ENCODE measurements at regions not wholly inside any gene's neighbourhood (a gene's known extent, or its start where the extent isn't known, plus 50 kb on each side); places are given as distances from the start of the nearest gene placed in this dataset.
A peak's percentile ranks its signal among the peaks of the same experiment; 100 is the strongest.

DNA sequence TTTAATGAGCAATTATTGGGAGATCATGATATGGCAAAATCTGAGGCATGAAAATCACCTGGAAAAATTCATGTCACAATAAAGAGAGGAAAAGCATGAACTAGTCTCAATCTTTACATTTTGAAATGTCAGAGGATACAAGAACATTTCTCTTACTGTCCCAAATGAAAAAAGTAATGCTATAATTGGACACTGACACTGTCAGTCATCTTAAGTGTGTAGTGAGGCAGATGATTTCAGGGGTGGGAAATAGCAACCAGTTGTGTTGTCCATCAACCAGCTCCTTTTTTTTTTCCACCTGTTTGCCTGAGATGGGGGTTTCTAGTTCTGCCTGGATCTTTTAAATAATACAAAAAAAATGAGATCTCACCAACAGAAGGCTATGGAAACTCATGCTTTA is 646.2 kb downstream of the KCNT2 start:
- H3F3A ChIP-seq (ENCODE audit: low read depth) = no peaks in the 10 kb centered on the region
- no peaks in the 10 kb centered on the region for H4K20me1 ChIP-seq (ENCODE audit: low read depth)
- peaks cover 3% of the 10 kb centered on the region for H3K4me1 ChIP-seq
- no peak overlapping the region for H3K4me3 ChIP-seq
- no peak overlapping the region for H3K4me3 Mint-ChIP-seq
- H3K9ac ChIP-seq = no peak overlapping the region
- DNase-seq (ENCODE audit: low spot score) = no peak
- no peak overlapping the region for H2AFZ ChIP-seq (replicated peaks)
- no peaks in the 10 kb centered on the region for H3K79me2 ChIP-seq (ENCODE audit: low read depth)
- H3K9me3 ChIP-seq (ENCODE audit: low read depth) = no peaks in the 10 kb centered on the region
- H3K36me3 Mint-ChIP-seq = no peaks in the 10 kb centered on the region
- H3K27ac Mint-ChIP-seq = no peak overlapping the region
- H3K4me1 Mint-ChIP-seq = peaks cover 7% of the 10 kb centered on the region
- H3K27me3 ChIP-seq = no peaks in the 10 kb centered on the region
- no peak overlapping the region for H3K4me2 ChIP-seq
- no peaks in the 10 kb centered on the region for H3K9me3 Mint-ChIP-seq
- TF ChIP-seq EZH2 (IDR thresholded peaks at IDR 0.05) (no peak), EZH2phosphoT487 (IDR thresholded peaks at IDR 0.05) (no peak)
- TF ChIP-seq, protein P1, sequence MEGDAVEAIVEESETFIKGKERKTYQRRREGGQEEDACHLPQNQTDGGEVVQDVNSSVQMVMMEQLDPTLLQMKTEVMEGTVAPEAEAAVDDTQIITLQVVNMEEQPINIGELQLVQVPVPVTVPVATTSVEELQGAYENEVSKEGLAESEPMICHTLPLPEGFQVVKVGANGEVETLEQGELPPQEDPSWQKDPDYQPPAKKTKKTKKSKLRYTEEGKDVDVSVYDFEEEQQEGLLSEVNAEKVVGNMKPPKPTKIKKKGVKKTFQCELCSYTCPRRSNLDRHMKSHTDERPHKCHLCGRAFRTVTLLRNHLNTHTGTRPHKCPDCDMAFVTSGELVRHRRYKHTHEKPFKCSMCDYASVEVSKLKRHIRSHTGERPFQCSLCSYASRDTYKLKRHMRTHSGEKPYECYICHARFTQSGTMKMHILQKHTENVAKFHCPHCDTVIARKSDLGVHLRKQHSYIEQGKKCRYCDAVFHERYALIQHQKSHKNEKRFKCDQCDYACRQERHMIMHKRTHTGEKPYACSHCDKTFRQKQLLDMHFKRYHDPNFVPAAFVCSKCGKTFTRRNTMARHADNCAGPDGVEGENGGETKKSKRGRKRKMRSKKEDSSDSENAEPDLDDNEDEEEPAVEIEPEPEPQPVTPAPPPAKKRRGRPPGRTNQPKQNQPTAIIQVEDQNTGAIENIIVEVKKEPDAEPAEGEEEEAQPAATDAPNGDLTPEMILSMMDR (IDR thresholded peaks at IDR 0.05) = no peak
- peaks cover 2% of the 10 kb centered on the region for H3K27me3 Mint-ChIP-seq (ENCODE audit: insufficient read depth, low read depth)
- H3K27ac ChIP-seq = no peak overlapping the region
- no peaks in the 10 kb centered on the region for H3K36me3 ChIP-seq

DNA sequence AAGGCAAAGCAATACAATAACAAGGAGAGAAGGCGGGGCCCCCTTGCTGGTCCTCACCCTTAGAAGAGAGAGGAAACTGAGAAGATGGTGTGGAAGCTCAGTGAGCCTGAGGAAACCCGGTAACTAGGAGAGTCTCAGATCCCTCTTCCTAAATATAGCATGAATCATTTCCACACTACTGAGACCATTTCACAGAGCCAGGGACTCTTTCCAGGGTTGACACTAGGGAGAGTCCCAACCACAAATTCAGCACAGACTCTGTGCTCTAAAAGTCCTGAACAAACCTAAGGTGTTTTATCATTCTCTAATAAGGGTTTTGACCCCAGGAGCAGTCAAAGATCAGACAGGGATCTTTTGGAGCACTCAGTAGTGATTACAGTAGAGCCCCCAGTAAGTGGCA is 647.7 kb downstream of the KCNT2 start:
- Histone ChIP-seq H3K9me3 (ENCODE audit: low read depth) (no peaks in the 10 kb centered on the region), H3K4me3 (no peak overlapping the region), H3K4me2 (no peak overlapping the region), H3K36me3 (no peaks in the 10 kb centered on the region), H3K79me2 (ENCODE audit: low read depth) (no peaks in the 10 kb centered on the region), H2AFZ (replicated peaks) (peak overlapping the region; percentile 67), H3K4me1 (peaks cover 3% of the 10 kb centered on the region), H3K27ac (no peak overlapping the region), H3F3A (ENCODE audit: low read depth) (no peaks in the 10 kb centered on the region), H3K27me3 (no peaks in the 10 kb centered on the region), H4K20me1 (ENCODE audit: low read depth) (no peaks in the 10 kb centered on the region), H3K9ac (no peak overlapping the region)
- DNase-seq (ENCODE audit: low spot score) = no peak
- H3K4me1 Mint-ChIP-seq = peaks cover 11% of the 10 kb centered on the region
- peaks cover 4% of the 10 kb centered on the region for H3K27me3 Mint-ChIP-seq (ENCODE audit: insufficient read depth, low read depth)
- H3K27ac Mint-ChIP-seq = no peak overlapping the region
- no peak overlapping the region for H3K4me3 Mint-ChIP-seq
- TF ChIP-seq, protein P1 (IDR thresholded peaks at IDR 0.05) = no peak
- TF ChIP-seq EZH2phosphoT487 (IDR thresholded peaks at IDR 0.05) = no peak
- TF ChIP-seq EZH2 (IDR thresholded peaks at IDR 0.05) = no peak
- H3K36me3 Mint-ChIP-seq = no peaks in the 10 kb centered on the region
- H3K9me3 Mint-ChIP-seq = no peaks in the 10 kb centered on the region

DNA sequence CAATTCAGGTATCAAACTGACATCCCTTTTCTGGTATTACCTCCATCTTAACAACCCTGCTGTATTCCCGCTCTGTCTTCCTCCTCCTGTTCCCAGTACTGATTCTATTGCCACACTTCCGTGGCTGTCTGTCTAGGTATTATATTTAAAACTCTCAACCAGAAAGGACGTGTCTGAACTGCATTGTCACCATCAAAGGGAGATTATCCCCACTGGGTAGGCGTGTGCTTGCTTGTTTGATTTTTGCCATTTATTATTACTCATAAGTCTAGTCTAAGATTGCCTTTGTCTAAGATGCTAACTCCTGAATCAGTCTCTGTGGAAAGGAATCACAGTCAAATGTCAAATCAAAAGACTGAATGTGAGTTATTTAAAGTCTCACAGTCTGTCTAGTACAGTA is 650.1 kb downstream of the KCNT2 start:
- Mint-ChIP-seq H3K4me1 (peaks cover 11% of the 10 kb centered on the region), H3K9me3 (no peaks in the 10 kb centered on the region), H3K27me3 (ENCODE audit: insufficient read depth, low read depth) (peaks cover 4% of the 10 kb centered on the region), H3K36me3 (no peaks in the 10 kb centered on the region), H3K4me3 (no peak overlapping the region), H3K27ac (no peak overlapping the region)
- no peaks in the 10 kb centered on the region for H3K79me2 ChIP-seq (ENCODE audit: low read depth)
- no peaks in the 10 kb centered on the region for H3K27me3 ChIP-seq
- H3K36me3 ChIP-seq = no peaks in the 10 kb centered on the region
- H3K4me1 ChIP-seq = peaks cover 3% of the 10 kb centered on the region
- no peaks in the 10 kb centered on the region for H4K20me1 ChIP-seq (ENCODE audit: low read depth)
- H3K27ac ChIP-seq = no peak overlapping the region
- H3K4me3 ChIP-seq = no peak overlapping the region
- no peak overlapping the region for H3K9ac ChIP-seq
- no peak overlapping the region for H3K4me2 ChIP-seq
- no peak overlapping the region for H2AFZ ChIP-seq (replicated peaks)
- H3K9me3 ChIP-seq (ENCODE audit: low read depth) = no peaks in the 10 kb centered on the region
- H3F3A ChIP-seq (ENCODE audit: low read depth) = no peaks in the 10 kb centered on the region
- TF ChIP-seq EZH2 (IDR thresholded peaks at IDR 0.05) = no peak
- TF ChIP-seq EZH2phosphoT487 (IDR thresholded peaks at IDR 0.05) = no peak
- TF ChIP-seq, protein P1 (IDR thresholded peaks at IDR 0.05) = no peak
- no peak for DNase-seq (ENCODE audit: low spot score)

Measured in neural progenitor cell (in vitro differentiated cells).